SK-N-SH (cell line): ENCODE measurements at regions not wholly inside any gene's neighbourhood (a gene's known extent, or its start where the extent isn't known, plus 50 kb on each side); places are given as distances from the start of the nearest gene placed in this dataset.

Source experiments
- CTCF ChIA-PET: fragments of 300-600, 350-600 bp; formaldehyde crosslinking; extraction: SDS; loops from one replicate; lab custom pipeline; 2021; lab: Yijun Ruan, JAX
- POLR2A ChIA-PET: fragments of 350-600 bp; sonication (Branson Sonifier 250); formaldehyde crosslinking; extraction: SDS; loops from one replicate; lab custom pipeline; 2020; ENCODE audit warnings: antibody characterized with exemption, inconsistent platforms; lab: Yijun Ruan, JAX
- DNase-seq: peaks from one replicate; pipeline ENCODE4 v3.0.0; 2012
- H2AFZ ChIP-seq: fragments of 200-600 bp; sonication (generic); 2 replicates; pipeline ENCODE4 v1.8.1; 2016; ENCODE audit warnings: antibody characterized with exemption, mild to moderate bottlenecking, low read depth
- H3F3A ChIP-seq: fragments of 200-600 bp; sonication (generic); replicated peaks from 2 replicates; pipeline ENCODE3; 2016; ENCODE audit warnings: antibody characterized with exemption, mild to moderate bottlenecking; ENCODE audit not compliant: insufficient read depth
- H3K27ac ChIP-seq, 2 experiments: fragments of 200-500 bp in 1 of 2; fragments of 200-600 bp in 1 of 2; sonication (Bioruptor generic) in 1 of 2; sonication (generic), shearing (Covaris generic) in 1 of 2; 2 replicates each; pipeline versions ENCODE4 v1.5.1 to v1.6.1; 2014 to 2016; ENCODE audit warnings: low read depth in 2 of 2, inconsistent platforms in 1 of 2, low read length in 1 of 2, mild to moderate bottlenecking in 1 of 2, mixed read lengths in 1 of 2
- H3K27me3 ChIP-seq: fragments of 200-600 bp; sonication (generic), shearing (Covaris generic); 2 replicates; pipeline ENCODE4 v1.6.1; 2016; ENCODE audit warnings: mixed run types; ENCODE audit not compliant: insufficient read depth
- H3K36me3 ChIP-seq, 2 experiments: fragments of 200-500 bp in 1 of 2; fragments of 200-600 bp in 1 of 2; sonication (Bioruptor generic) in 1 of 2; sonication (generic) in 1 of 2; replicated peaks in 1 of 2; 2 replicates each; pipeline versions ENCODE3 to v1.5.1; 2014 to 2016; ENCODE audit warnings: low read length in 1 of 2, mild to moderate bottlenecking in 1 of 2; ENCODE audit not compliant: insufficient read depth in 2 of 2, control insufficient read depth in 1 of 2
- H3K4me1 ChIP-seq, 2 experiments: fragments of 200-500 bp in 1 of 2; fragments of 200-600 bp in 1 of 2; sonication (Bioruptor generic) in 1 of 2; sonication (generic), shearing (Covaris generic) in 1 of 2; 2 replicates each; pipeline versions ENCODE4 v1.5.1 to v1.6.1; 2014 to 2016; ENCODE audit warnings: low read depth in 1 of 2, low read length in 1 of 2, mixed run types in 1 of 2; ENCODE audit not compliant: insufficient read depth in 2 of 2, control insufficient read depth in 1 of 2
- H3K4me2 ChIP-seq: fragments of 200-600 bp; sonication (generic), shearing (Covaris generic); 2 replicates; pipeline ENCODE4 v1.6.1; 2017; ENCODE audit warnings: mixed run types
- H3K4me3 ChIP-seq, 2 experiments: fragments of 200-500 bp in 1 of 2; fragments of 200-600 bp in 1 of 2; sonication (Bioruptor generic) in 1 of 2; sonication (generic), shearing (Covaris generic) in 1 of 2; 2 replicates each; pipeline versions ENCODE4 v1.5.1 to v1.8.1; 2014 to 2016; ENCODE audit warnings: low read depth in 2 of 2, inconsistent platforms in 1 of 2, low read length in 1 of 2, mild to moderate bottlenecking in 1 of 2, mixed read lengths in 1 of 2, moderate library complexity in 1 of 2
- H3K79me2 ChIP-seq: fragments of 200-600 bp; sonication (generic); 2 replicates; pipeline ENCODE4 v1.8.1; 2017; ENCODE audit warnings: mild to moderate bottlenecking; ENCODE audit not compliant: insufficient read depth
- H3K9ac ChIP-seq: fragments of 200-600 bp; sonication (generic); 2 replicates; pipeline ENCODE4 v1.6.1; 2017; ENCODE audit warnings: mixed run types
- H3K9me2 ChIP-seq: fragments of 200-600 bp; sonication (generic); 2 replicates; pipeline ENCODE4 v1.6.1; 2017; ENCODE audit warnings: mixed run types
- H3K9me3 ChIP-seq: fragments of 200-600 bp; sonication (generic); 2 replicates; pipeline ENCODE4 v1.6.1; 2017; ENCODE audit warnings: mixed run types, mild to moderate bottlenecking, moderate library complexity
- H4K20me1 ChIP-seq: fragments of 200-600 bp; sonication (generic); 2 replicates; pipeline ENCODE4 v1.6.1; 2017; ENCODE audit warnings: mild to moderate bottlenecking, mixed run types; ENCODE audit not compliant: insufficient read depth
- EP300 ChIP-seq, 2 experiments: IDR thresholded peaks; 2 replicates each; pipeline versions ENCODE4 v1.4.0 to v1.6.1; 2012; ENCODE audit warnings: borderline replicate concordance in 1 of 2, low read depth in 1 of 2, low read length in 1 of 2
- GABPA ChIP-seq: IDR thresholded peaks from 2 replicates; pipeline ENCODE4 v1.4.0; 2012; ENCODE audit warnings: low read depth, mild to moderate bottlenecking
- GATA2 ChIP-seq: sonication (generic); formaldehyde crosslinking; IDR thresholded peaks from 2 replicates; pipeline ENCODE4 v1.5.0; 2020; ENCODE audit warnings: mild to moderate bottlenecking, missing genetic modification reagents
- MXI1 ChIP-seq: IDR thresholded peaks from 2 replicates; pipeline ENCODE4 v1.6.1; 2012; ENCODE audit warnings: mild to moderate bottlenecking, low read depth, low read length, improper control_type of control experiment
- NFIC ChIP-seq: IDR thresholded peaks from 2 replicates; pipeline ENCODE4 v1.4.0; 2012; ENCODE audit warnings: borderline replicate concordance
- NRF1 ChIP-seq: IDR thresholded peaks from 2 replicates; pipeline ENCODE4 v1.6.1; 2012; ENCODE audit warnings: low read depth, mild to moderate bottlenecking, low read length
- RCOR1 ChIP-seq: fragments of 150-350 bp; IDR thresholded peaks from 2 replicates; pipeline ENCODE4 v1.6.1; 2017; ENCODE audit warnings: antibody characterized with exemption, low read length
- SIN3A ChIP-seq: IDR thresholded peaks from 2 replicates; pipeline ENCODE4 v1.6.1; 2012; ENCODE audit warnings: low read depth, mild to moderate bottlenecking, low read length, moderate library complexity, borderline replicate concordance
- SMC3 ChIP-seq: IDR thresholded peaks from 2 replicates; pipeline ENCODE4 v1.6.1; 2012; ENCODE audit warnings: low read depth, low read length, improper control_type of control experiment
- TAF1 ChIP-seq: IDR thresholded peaks from 2 replicates; pipeline ENCODE4 v1.6.1; 2012; ENCODE audit warnings: low read depth, mild to moderate bottlenecking, low read length, moderate library complexity, borderline replicate concordance
- WGBS: methylation state at CpG from one replicate; pipeline ENCODE4 v1.1.6; 2017; ENCODE audit warnings: low lambda C conversion rate; 5-methylcytosine and 5-hydroxymethylcytosine counted together
- TF ChIP-seq, protein P1 (sequence below): IDR thresholded peaks from 2 replicates; pipeline ENCODE4 v1.4.0; 2012; ENCODE audit warnings: low read depth, borderline replicate concordance
- TF ChIP-seq, protein P2 (sequence below): fragments of 200-600 bp; sonication (generic); IDR thresholded peaks from 2 replicates; pipeline ENCODE4 v1.6.1; 2017; ENCODE audit warnings: antibody characterized with exemption, mild to moderate bottlenecking, moderate library complexity
- TF ChIP-seq, protein P3 (sequence below): fragments of 150-350 bp; IDR thresholded peaks from 2 replicates; pipeline ENCODE4 v1.6.1; 2016; ENCODE audit warnings: mild to moderate bottlenecking, low read depth, low read length
- TF ChIP-seq, protein P4 (sequence below): IDR thresholded peaks from 2 replicates; pipeline ENCODE4 v1.4.0; 2012; ENCODE audit warnings: low read depth

DNA sequence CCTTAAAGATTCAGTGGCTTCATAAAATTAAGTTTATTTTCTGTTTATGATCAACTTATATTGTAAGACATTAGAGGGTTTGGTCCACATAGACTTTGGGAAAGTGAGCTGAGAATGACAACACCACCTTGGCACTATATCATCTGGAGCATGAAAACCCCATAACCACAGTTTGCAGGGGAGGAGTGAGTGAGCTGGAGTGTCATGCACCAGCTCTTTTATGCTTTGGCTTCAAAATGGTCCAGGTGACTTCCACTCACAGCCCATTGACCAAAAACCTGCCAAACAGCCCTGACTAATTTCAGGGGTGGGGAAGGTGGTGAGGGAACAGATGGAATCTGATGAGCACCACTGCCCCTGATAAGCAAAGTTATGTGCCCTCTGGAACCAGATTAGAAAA, 295.8 kb downstream of the DMRTA1 start:
- DNase-seq = no peak
- ChIA-PET CTCF (interaction anchor here (0.9 kb wide), 1 partner anchor 24 kb away, joined by 3 read pairs; no protein-coding TSS in a partner anchor), POLR2A (no interaction called here)
- Histone ChIP-seq H3K4me1 (no peaks in the 10 kb centered on the region), H2AFZ (no peak overlapping the region), H3K27me3 (no peaks in the 10 kb centered on the region), H3K36me3 (no peaks in the 10 kb centered on the region), H3K4me3 (no peak overlapping the region), H3K4me2 (no peak overlapping the region), H3K79me2 (no peaks in the 10 kb centered on the region), H3K9me3 (no peaks in the 10 kb centered on the region), H4K20me1 (no peaks in the 10 kb centered on the region), H3K27ac (no peak overlapping the region), H3K9me2 (no peaks in the 10 kb centered on the region), H3K9ac (no peak overlapping the region), H3F3A (no peaks in the 10 kb centered on the region)
- TF ChIP-seq TAF1 (no peak), GABPA (no peak), SIN3A (no peak), MXI1 (no peak), GATA2 (CRISPR knock-in tag) (no peak)
- TF ChIP-seq, protein P1, sequence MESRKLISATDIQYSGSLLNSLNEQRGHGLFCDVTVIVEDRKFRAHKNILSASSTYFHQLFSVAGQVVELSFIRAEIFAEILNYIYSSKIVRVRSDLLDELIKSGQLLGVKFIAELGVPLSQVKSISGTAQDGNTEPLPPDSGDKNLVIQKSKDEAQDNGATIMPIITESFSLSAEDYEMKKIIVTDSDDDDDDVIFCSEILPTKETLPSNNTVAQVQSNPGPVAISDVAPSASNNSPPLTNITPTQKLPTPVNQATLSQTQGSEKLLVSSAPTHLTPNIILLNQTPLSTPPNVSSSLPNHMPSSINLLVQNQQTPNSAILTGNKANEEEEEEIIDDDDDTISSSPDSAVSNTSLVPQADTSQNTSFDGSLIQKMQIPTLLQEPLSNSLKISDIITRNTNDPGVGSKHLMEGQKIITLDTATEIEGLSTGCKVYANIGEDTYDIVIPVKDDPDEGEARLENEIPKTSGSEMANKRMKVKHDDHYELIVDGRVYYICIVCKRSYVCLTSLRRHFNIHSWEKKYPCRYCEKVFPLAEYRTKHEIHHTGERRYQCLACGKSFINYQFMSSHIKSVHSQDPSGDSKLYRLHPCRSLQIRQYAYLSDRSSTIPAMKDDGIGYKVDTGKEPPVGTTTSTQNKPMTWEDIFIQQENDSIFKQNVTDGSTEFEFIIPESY = no peak
- TF ChIP-seq, protein P2, sequence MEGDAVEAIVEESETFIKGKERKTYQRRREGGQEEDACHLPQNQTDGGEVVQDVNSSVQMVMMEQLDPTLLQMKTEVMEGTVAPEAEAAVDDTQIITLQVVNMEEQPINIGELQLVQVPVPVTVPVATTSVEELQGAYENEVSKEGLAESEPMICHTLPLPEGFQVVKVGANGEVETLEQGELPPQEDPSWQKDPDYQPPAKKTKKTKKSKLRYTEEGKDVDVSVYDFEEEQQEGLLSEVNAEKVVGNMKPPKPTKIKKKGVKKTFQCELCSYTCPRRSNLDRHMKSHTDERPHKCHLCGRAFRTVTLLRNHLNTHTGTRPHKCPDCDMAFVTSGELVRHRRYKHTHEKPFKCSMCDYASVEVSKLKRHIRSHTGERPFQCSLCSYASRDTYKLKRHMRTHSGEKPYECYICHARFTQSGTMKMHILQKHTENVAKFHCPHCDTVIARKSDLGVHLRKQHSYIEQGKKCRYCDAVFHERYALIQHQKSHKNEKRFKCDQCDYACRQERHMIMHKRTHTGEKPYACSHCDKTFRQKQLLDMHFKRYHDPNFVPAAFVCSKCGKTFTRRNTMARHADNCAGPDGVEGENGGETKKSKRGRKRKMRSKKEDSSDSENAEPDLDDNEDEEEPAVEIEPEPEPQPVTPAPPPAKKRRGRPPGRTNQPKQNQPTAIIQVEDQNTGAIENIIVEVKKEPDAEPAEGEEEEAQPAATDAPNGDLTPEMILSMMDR = no peak

DNA sequence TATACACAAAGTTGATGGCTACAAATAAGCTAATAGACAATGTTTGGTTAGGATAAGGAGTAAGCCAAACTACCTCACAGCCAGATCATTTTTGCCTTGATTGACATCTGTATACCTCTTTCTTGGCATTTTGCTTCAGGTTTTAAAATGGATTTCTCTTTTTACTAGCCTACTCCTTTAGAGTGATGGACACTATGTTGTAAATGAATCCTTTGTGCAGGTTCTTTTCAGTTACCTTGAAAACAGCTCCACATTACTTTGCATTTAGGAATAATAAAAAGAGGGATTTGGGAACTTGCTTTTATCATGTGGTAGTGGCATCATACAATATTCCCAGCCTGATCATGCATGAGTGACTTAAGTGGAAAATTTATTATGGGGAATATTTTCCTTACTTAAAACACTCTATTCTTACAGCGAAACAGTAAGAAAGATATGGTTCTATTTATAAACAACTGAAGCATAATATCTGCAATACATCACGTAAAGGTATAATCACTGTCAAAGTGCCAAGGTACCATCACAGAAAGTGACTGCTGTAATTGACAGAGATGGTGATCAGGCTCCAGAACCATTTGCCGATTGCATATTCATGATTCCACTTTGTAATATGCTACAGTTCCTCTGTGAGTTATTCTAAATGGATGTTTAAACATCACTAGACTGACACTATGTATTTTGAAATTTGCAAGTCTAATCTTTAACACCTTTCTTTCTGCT, 327.0 kb downstream of the DMRTA1 start:
- no peaks in the 10 kb centered on the region for H3K27me3 ChIP-seq
- H3K9ac ChIP-seq = no peak overlapping the region
- no peaks in the 10 kb centered on the region for H3K36me3 ChIP-seq
- no peak overlapping the region for H3K4me3 ChIP-seq
- H4K20me1 ChIP-seq = no peaks in the 10 kb centered on the region
- CTCF ChIA-PET = no interaction called here
- no peaks in the 10 kb centered on the region for H3K79me2 ChIP-seq
- H3K9me3 ChIP-seq = no peaks in the 10 kb centered on the region
- no peaks in the 10 kb centered on the region for H3K4me1 ChIP-seq
- 1% methylated on average over 3 of the region's 3 CpGs for WGBS
- POLR2A ChIA-PET = no interaction called here
- no peaks in the 10 kb centered on the region for H3K9me2 ChIP-seq
- H2AFZ ChIP-seq = no peak overlapping the region
- H3F3A ChIP-seq = no peaks in the 10 kb centered on the region
- TF ChIP-seq NRF1 (no peak), NFIC (no peak), GABPA (no peak), MXI1 (no peak), EP300 (IDR thresholded peaks at IDR 0.05; ENCODE audit: borderline replicate concordance in 1 of 2, low read depth in 1 of 2, low read length in 1 of 2) (no peak), RCOR1 (no peak), SMC3 (no peak)
- TF ChIP-seq, protein P3, sequence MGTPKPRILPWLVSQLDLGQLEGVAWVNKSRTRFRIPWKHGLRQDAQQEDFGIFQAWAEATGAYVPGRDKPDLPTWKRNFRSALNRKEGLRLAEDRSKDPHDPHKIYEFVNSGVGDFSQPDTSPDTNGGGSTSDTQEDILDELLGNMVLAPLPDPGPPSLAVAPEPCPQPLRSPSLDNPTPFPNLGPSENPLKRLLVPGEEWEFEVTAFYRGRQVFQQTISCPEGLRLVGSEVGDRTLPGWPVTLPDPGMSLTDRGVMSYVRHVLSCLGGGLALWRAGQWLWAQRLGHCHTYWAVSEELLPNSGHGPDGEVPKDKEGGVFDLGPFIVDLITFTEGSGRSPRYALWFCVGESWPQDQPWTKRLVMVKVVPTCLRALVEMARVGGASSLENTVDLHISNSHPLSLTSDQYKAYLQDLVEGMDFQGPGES = no peak
- TF ChIP-seq, protein P4, sequence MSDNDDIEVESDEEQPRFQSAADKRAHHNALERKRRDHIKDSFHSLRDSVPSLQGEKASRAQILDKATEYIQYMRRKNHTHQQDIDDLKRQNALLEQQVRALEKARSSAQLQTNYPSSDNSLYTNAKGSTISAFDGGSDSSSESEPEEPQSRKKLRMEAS = no peak
- TF ChIP-seq, protein P1 = no peak
- H3K27ac ChIP-seq = no peak overlapping the region
- no peak for DNase-seq
- H3K4me2 ChIP-seq = no peak overlapping the region
